VCaP (cell line): ENCODE measurements at regions not wholly inside any gene's neighbourhood (a gene's known extent, or its start where the extent isn't known, plus 50 kb on each side); places are given as distances from the start of the nearest gene placed in this dataset.

Experiments used
- H3K27ac ChIP-seq: fragments of 450-650 bp; 2 replicates; pipeline ENCODE4 v1.5.1; 2017
- TF ChIP-seq, protein P1 (sequence below): fragments of 450-650 bp; conservative IDR thresholded peaks from 2 replicates; pipeline ENCODE4 v1.5.1; 2017; ENCODE audit warnings: mild to moderate bottlenecking, moderate library complexity

DNA sequence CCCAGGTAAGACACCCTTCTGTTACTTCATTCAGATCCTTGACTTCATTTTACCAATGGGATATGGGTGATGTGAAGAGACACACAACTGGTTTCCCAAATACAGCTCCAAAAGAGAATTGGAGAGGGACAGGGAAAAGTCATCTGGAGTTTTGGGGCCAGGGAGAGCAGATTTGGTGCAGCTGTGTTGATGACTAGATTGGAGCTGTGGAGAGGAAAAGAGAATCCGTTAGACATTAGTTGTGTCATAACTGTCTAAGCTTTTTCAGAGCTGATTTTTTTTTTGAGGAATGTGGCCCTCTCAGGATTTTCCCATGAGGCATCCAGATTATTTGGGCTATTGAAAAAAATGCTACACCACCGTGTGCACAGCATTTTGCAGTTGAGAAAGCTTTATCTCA, 423.4 kb downstream of the DMAC1 start:
- no peak overlapping the region for H3K27ac ChIP-seq
- TF ChIP-seq, protein P1, sequence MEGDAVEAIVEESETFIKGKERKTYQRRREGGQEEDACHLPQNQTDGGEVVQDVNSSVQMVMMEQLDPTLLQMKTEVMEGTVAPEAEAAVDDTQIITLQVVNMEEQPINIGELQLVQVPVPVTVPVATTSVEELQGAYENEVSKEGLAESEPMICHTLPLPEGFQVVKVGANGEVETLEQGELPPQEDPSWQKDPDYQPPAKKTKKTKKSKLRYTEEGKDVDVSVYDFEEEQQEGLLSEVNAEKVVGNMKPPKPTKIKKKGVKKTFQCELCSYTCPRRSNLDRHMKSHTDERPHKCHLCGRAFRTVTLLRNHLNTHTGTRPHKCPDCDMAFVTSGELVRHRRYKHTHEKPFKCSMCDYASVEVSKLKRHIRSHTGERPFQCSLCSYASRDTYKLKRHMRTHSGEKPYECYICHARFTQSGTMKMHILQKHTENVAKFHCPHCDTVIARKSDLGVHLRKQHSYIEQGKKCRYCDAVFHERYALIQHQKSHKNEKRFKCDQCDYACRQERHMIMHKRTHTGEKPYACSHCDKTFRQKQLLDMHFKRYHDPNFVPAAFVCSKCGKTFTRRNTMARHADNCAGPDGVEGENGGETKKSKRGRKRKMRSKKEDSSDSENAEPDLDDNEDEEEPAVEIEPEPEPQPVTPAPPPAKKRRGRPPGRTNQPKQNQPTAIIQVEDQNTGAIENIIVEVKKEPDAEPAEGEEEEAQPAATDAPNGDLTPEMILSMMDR = no peak

DNA sequence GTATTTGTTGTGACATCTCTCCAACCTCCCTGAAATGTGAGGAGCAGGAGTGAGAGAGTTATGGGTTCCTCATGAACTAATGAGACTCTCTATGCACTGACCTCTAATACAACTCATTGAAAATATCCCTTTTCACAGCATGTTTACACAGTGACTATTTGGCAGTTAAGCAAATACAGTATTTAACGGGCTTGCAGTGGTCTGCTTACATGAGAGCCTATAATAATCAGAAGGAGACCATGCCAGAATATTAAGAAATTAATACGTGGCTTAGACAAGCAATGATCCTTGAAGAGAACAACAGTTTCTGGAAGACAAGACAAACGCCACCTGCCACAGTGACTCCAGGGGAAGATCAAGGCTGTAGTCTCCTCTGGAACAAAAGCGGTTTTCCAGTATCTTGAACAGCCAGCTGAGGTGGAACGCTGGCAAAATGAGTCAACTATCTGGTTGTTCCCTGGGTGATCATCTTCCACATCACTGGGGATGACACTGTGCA, 424.5 kb downstream of the DMAC1 start:
- no peak overlapping the region for H3K27ac ChIP-seq
- TF ChIP-seq, protein P1 = no peak

DNA sequence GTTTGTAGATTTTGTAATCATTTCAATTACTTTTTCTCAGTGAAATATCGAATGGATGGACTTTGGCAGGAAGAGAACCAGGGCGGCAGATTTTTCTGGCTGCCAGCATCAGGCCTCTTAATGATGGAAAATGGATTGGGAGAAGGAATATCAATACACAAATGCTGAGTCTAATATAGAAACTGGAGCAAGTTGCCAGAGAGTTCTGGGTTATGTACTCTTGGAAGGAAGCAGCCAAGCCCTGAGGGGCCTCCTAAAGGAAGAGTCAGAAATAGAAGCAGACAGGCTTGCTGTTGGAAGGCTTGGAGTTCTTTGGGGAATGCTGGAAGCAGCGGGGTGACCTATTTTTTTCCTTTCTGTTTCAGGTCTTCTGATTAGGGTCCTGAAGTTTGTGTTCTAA, 428.6 kb downstream of the DMAC1 start:
- no peak overlapping the region for H3K27ac ChIP-seq
- TF ChIP-seq, protein P1 = no peak

DNA sequence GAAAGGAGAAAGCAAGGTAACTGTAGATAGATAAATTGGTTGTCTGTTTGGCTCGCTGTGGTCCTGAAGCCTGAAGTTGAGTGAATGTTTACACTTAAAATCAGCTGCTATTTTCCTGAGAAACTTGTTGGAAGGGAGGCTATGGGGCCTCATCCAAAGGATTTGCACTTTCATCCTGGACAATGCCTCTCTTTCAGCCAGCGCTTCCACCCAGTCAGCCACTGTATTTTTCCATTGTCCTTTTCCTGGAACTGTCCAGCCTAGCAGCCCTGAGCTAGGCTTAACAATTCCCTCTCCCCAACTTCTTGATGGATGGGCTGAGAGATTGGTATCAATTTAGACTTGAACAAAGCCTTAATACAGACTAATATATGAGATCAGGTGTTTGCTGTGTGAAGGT, 429.2 kb downstream of the DMAC1 start:
- TF ChIP-seq, protein P1 = no peak
- H3K27ac ChIP-seq = no peak overlapping the region

DNA sequence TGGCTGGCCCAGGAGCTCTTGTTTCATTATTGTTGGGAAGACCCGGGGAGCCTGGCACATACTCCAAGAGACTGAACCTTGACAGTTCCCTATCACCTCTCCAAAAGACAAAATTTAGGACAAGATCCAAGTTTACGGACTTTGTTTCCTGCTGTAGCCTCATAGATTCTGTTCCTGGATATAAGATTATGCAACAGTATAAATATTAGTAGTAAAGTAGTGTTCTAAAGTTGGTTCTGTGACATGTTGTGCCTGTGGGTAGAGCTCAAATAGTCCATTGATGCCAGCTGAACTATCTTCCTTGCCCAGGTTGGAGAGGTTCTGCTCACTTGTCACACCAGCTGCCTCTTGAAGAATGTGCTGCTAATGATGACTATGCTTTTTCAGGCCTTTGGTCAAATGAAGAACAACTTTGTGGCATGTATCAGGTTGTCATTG, 430.2 kb downstream of the DMAC1 start:
- no peak overlapping the region for H3K27ac ChIP-seq
- TF ChIP-seq, protein P1 = no peak

DNA sequence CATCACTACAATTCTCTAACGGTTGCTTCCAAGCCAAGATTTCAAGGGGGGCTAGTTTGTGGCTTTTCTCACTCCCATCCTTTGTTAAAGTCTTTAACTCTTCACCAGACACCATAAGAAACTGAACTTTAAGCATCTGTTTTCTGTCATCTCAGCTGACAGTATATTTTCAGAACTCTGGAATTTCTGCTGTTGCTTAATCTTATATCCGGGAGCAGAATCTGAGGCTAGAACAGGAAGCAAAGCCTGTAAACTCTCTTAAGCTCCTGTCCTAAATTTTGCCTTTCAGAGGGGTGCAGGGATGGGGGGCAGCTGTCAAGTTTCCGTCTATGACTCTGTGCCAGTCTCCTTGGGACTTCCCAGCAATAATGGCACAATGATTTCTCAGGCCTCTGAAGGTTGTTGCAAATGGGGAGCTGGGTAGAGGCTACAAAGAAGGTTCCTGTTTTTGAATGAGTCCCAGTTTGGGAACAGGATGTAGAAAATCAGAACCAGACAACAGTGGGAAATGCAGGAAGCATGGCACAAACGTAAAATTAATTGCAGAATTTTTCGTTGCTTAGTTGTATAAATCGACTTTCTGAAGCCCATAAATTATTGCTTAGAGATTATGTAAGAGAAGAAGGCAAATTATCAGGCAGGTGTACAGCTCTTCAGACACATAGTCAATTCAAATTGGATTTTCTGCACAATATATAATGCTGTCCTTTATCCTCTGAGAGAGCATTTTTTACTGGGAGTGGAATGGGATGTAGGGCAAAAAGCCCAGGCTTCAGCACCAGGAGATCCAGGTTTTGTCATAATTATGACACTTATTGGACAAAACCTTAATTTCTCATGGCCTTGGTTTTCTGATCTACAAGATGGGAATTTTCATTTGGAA, 430.9 kb downstream of the DMAC1 start:
- TF ChIP-seq, protein P1 = no peak
- no peak overlapping the region for H3K27ac ChIP-seq

DNA sequence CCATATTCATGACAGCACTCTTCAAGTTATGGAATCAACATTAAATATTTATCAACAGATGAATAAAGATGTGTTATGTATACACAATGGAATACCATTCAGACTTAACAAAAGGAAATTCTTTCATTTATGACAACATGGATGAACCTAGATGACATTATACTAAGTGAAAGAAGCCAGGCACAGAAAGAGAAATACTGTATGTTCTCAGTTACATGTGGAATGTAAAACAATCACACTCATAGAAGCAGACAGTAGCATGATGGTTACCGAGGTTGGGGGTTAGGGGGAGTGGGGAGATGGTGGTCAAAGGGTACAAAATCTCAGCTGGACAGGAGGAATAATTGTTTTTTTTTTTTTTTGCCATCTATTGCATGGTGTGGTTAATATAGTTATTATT, 431.9 kb downstream of the DMAC1 start:
- TF ChIP-seq, protein P1 = no peak
- H3K27ac ChIP-seq = no peak overlapping the region
